GM23248 (cell line): ENCODE measurements at regions not wholly inside any gene's neighbourhood (a gene's known extent, or its start where the extent isn't known, plus 50 kb on each side); places are given as distances from the start of the nearest gene placed in this dataset.

Experiments
- DNase-seq: peaks from one replicate; pipeline ENCODE4 v3.0.0-alpha.2; 2015
- H2AFZ ChIP-seq: fragments of 200-600 bp; sonication (generic); 2 replicates; pipeline ENCODE4 v1.6.1; 2016; ENCODE audit warnings: antibody characterized with exemption
- H3F3A ChIP-seq: fragments of 200-600 bp; sonication (generic); 2 replicates; pipeline ENCODE4 v1.6.1; 2016; ENCODE audit warnings: mild to moderate bottlenecking, antibody characterized with exemption, mixed run types; ENCODE audit not compliant: insufficient read depth
- H3K27ac ChIP-seq: fragments of 200-600 bp; sonication (generic); 2 replicates; pipeline ENCODE4 v1.5.1; 2016; ENCODE audit warnings: mild to moderate bottlenecking
- H3K27me3 ChIP-seq: fragments of 200-600 bp; sonication (generic); replicated peaks from 2 replicates; pipeline ENCODE4 v1.6.1; 2016; ENCODE audit warnings: mild to moderate bottlenecking; ENCODE audit not compliant: insufficient read depth
- H3K36me3 ChIP-seq: fragments of 200-600 bp; sonication (generic); 2 replicates; pipeline ENCODE4 v1.6.1; 2016; ENCODE audit warnings: low read depth, mild to moderate bottlenecking
- H3K4me1 ChIP-seq: fragments of 200-600 bp; sonication (generic); 2 replicates; pipeline ENCODE4 v1.6.1; 2016; ENCODE audit warnings: mild to moderate bottlenecking; ENCODE audit not compliant: insufficient read depth
- H3K4me2 ChIP-seq: fragments of 200-600 bp; sonication (generic); one replicate; pipeline ENCODE4 v1.6.1; 2016; ENCODE audit warnings: mild to moderate bottlenecking; ENCODE audit not compliant: unreplicated experiment
- H3K4me3 ChIP-seq: fragments of 200-600 bp; sonication (generic); 2 replicates; pipeline ENCODE4 v1.5.1; 2016; ENCODE audit warnings: mild to moderate bottlenecking
- H3K79me2 ChIP-seq: fragments of 200-600 bp; sonication (generic); 2 replicates; pipeline ENCODE4 v1.6.1; 2016; ENCODE audit warnings: mild to moderate bottlenecking; ENCODE audit not compliant: insufficient read depth
- H3K9ac ChIP-seq: fragments of 200-600 bp; sonication (generic); 2 replicates; pipeline ENCODE4 v1.6.1; 2016; ENCODE audit warnings: mild to moderate bottlenecking
- H3K9me2 ChIP-seq: fragments of 200-600 bp; sonication (generic); 2 replicates; pipeline ENCODE4 v1.6.1; 2016; ENCODE audit warnings: mixed run types, mild to moderate bottlenecking, moderate library complexity; ENCODE audit not compliant: insufficient read depth
- H3K9me3 ChIP-seq: fragments of 200-600 bp; sonication (generic); one replicate; pipeline ENCODE4 v1.6.1; 2017; ENCODE audit warnings: low read depth
- H4K20me1 ChIP-seq: fragments of 200-600 bp; sonication (generic); 2 replicates; pipeline ENCODE4 v1.6.0; 2016; ENCODE audit not compliant: insufficient read depth
- EZH2 ChIP-seq: fragments of 200-600 bp; sonication (generic); IDR thresholded peaks from 2 replicates; pipeline ENCODE4 v1.6.1; 2018; ENCODE audit warnings: antibody characterized with exemption, mild to moderate bottlenecking; ENCODE audit not compliant: insufficient read depth, poor library complexity, severe bottlenecking
- EZH2phosphoT487 ChIP-seq: fragments of 200-600 bp; sonication (generic); IDR thresholded peaks from 2 replicates; pipeline ENCODE4 v1.6.1; 2018; ENCODE audit warnings: antibody characterized with exemption, moderate library complexity, mild to moderate bottlenecking, low read depth; ENCODE audit not compliant: insufficient read depth
- WGBS, 2 experiments: methylation state at CpG; one replicate each; pipeline ENCODE4 v1.1.6; 2015 to 2017; ENCODE audit warnings: low lambda C conversion rate in 2 of 2, low coverage in 1 of 2; ENCODE audit errors: missing lambda C conversion rate in 2 of 2; 5-methylcytosine and 5-hydroxymethylcytosine counted together
- in situ Hi-C: fragments of 300-500 bp; cut with MboI; formaldehyde crosslinking; loops from 2 replicates; pipeline ENCODE4 v1.15.0; 2020

DNA sequence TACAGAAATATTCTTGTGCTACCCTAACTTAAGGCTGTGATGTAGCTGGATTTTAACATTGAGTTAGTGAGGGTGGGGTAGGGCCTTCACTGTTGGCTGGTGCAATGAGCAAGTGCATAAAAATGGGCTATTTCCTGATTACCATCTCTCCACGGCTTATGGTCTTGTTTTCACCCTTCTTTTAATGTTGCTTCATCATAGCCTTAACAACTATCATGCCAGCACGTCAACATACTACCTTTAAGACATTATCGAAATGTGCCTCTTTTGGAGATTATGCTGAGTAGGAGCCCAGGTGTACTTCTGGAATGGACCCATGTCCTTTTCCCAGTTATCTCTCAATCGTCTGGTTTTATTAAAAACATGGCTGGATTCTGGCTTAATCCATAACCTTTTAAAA lies 350.9 kb upstream of the ACTBL2 start:
- no peaks in the 10 kb centered on the region for H3K27me3 ChIP-seq
- H3K9me2 ChIP-seq = no peaks in the 10 kb centered on the region
- no peak overlapping the region for H3K4me3 ChIP-seq
- no peak for DNase-seq
- no peaks in the 10 kb centered on the region for H3K9me3 ChIP-seq
- H3K36me3 ChIP-seq = no peaks in the 10 kb centered on the region
- peaks cover 27% of the 10 kb centered on the region for H3K4me1 ChIP-seq
- in situ Hi-C loops = no loop called here
- H2AFZ ChIP-seq = no peak overlapping the region
- H3K9ac ChIP-seq = no peak overlapping the region
- no peak for TF ChIP-seq EZH2
- no peak for TF ChIP-seq EZH2phosphoT487
- WGBS, 2 experiments = 79 to 81% methylated on average over 4 of the region's 4 CpGs
- H3K27ac ChIP-seq = no peak overlapping the region
- H3K79me2 ChIP-seq = no peaks in the 10 kb centered on the region
- H4K20me1 ChIP-seq = no peaks in the 10 kb centered on the region
- no peak overlapping the region for H3K4me2 ChIP-seq
- peaks cover 29% of the 10 kb centered on the region for H3F3A ChIP-seq

DNA sequence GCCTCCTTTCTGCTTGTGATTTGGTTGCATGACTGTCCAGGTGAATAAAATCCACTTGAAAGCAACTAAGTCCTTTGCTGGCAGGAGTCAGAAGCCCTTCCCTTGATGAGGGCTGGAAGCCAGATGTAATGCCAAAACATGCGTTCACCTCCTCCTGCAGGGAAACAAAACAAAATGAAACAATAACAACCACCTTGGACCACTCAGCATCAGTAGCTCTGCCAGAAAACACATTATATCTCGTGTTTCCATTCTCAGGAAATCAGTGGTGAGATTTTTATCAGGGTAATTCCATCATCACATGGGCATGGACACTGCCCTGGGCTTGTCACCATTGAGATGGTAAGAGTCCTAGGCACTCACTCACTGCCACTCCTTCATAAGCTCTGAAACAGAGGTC lies 350.3 kb upstream of the ACTBL2 start:
- 58 to 61% methylated on average over 2 of the region's 2 CpGs for WGBS, 2 experiments
- Histone ChIP-seq H4K20me1 (no peaks in the 10 kb centered on the region), H3K4me3 (no peak overlapping the region), H3K27me3 (no peaks in the 10 kb centered on the region), H3K9me3 (no peaks in the 10 kb centered on the region), H2AFZ (0 out of 2 replicates have a peak overlapping the region, but pooled peaks have one; percentile 26), H3K9me2 (no peaks in the 10 kb centered on the region), H3K4me2 (no peak overlapping the region), H3K36me3 (no peaks in the 10 kb centered on the region), H3K9ac (no peak overlapping the region), H3K27ac (no peak overlapping the region), H3F3A (peaks cover 23% of the 10 kb centered on the region), H3K4me1 (peaks cover 21% of the 10 kb centered on the region), H3K79me2 (no peaks in the 10 kb centered on the region)
- in situ Hi-C loops = no loop called here
- no peak for TF ChIP-seq EZH2
- TF ChIP-seq EZH2phosphoT487 = no peak
- no peak for DNase-seq

DNA sequence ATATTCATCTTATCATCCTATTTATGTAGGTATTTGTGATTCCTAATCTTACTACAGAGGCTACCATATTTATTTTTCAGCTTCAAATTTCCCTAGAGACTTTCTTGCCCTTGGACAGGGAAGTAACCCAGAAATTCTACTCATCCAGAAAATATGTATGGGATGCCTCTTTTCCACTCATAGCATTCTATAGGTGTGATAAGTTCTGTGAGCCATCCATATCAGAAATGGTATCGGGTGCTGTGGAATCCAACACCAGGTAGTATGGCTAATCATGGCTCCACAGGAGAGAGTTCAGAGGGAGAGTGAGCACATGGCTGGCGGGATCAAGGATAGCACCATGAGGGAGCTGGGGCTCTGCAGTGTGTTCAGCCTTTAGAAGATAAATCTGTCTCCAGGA lies 349.3 kb upstream of the ACTBL2 start:
- Histone ChIP-seq H2AFZ (no peak overlapping the region), H4K20me1 (no peaks in the 10 kb centered on the region), H3K4me3 (no peak overlapping the region), H3K27ac (no peak overlapping the region), H3K9me3 (no peaks in the 10 kb centered on the region), H3K27me3 (no peaks in the 10 kb centered on the region), H3K9ac (no peak overlapping the region), H3K4me2 (no peak overlapping the region), H3K79me2 (no peaks in the 10 kb centered on the region), H3K9me2 (no peaks in the 10 kb centered on the region), H3K36me3 (no peaks in the 10 kb centered on the region), H3K4me1 (peaks cover 11% of the 10 kb centered on the region), H3F3A (peaks cover 14% of the 10 kb centered on the region)
- WGBS, 2 experiments = 74 to 88% methylated on average over 2 of the region's 2 CpGs
- no peak for TF ChIP-seq EZH2phosphoT487
- TF ChIP-seq EZH2 = no peak
- no peak for DNase-seq
- in situ Hi-C loops = no loop called here

DNA sequence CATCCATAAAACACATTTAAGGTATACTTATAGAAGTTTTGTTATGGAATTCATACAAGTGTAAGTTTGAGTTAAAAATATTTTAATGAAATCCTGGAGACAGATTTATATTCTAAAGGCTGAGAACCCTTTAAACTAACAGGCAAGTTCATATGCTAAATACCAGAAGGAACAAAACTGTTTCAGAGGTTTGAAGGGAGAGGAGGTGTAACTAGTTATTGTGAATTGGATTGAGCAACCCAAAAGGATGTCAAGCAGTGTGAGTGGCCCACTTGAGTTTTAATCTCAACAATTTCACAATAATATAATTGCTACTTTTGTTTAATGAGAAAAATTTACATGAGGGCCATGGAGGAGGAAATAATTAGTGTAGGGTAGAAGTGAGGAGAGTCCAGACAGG lies 348.5 kb upstream of the ACTBL2 start:
- Histone ChIP-seq H3K9ac (no peak overlapping the region), H3K9me3 (no peaks in the 10 kb centered on the region), H2AFZ (no peak overlapping the region), H3K79me2 (no peaks in the 10 kb centered on the region), H3F3A (0 out of 2 replicates have a peak, but pooled peaks cover 5% of the 10 kb centered on the region), H3K4me1 (peaks cover 11% of the 10 kb centered on the region), H3K4me2 (no peak overlapping the region), H3K27me3 (no peaks in the 10 kb centered on the region), H3K4me3 (no peak overlapping the region), H3K9me2 (no peaks in the 10 kb centered on the region), H3K36me3 (no peaks in the 10 kb centered on the region), H4K20me1 (no peaks in the 10 kb centered on the region), H3K27ac (no peak overlapping the region)
- TF ChIP-seq EZH2 (no peak), EZH2phosphoT487 (no peak)
- in situ Hi-C loops = no loop called here
- DNase-seq = no peak

- Histone ChIP-seq H3K9ac (no peak overlapping the region), H3F3A (peaks cover 31% of the 10 kb centered on the region), H3K27me3 (no peaks in the 10 kb centered on the region), H3K9me3 (no peaks in the 10 kb centered on the region), H4K20me1 (no peaks in the 10 kb centered on the region), H3K4me2 (no peak overlapping the region), H3K79me2 (no peaks in the 10 kb centered on the region), H3K27ac (peak overlapping the region; percentile 21), H2AFZ (no peak overlapping the region), H3K4me1 (peaks cover 32% of the 10 kb centered on the region), H3K4me3 (no peak overlapping the region), H3K9me2 (no peaks in the 10 kb centered on the region), H3K36me3 (no peaks in the 10 kb centered on the region)
- TF ChIP-seq EZH2 = no peak
- no peak for TF ChIP-seq EZH2phosphoT487
- 50 to 58% methylated on average over 1 of the region's 1 CpG for WGBS, 2 experiments
- peak; percentile 71 for DNase-seq
- in situ Hi-C loops = no loop called here
Measured at GRCh38 chr5:57828221-57828620, 345.6 kb upstream of the ACTBL2 start.
